Adrenal gland (tissue), 9 donors: ENCODE measurements at regions not wholly inside any gene's neighbourhood (a gene's known extent, or its start where the extent isn't known, plus 50 kb on each side); places are given as distances from the start of the nearest gene placed in this dataset.

Experiments
- DNase-seq, 7 donors: peaks; one replicate each; pipeline ENCODE4 v3.0.0-alpha.2; 2019 to 2020
- H3K27ac ChIP-seq, 5 donors: fragments of 200-600 bp; sonication (generic) in 4 of 5; 1 replicate in 3 of 5; 2 replicates in 2 of 5; pipeline versions ENCODE4 v1.5.1 to v1.8.0; 2016 to 2020; ENCODE audit warnings: mild to moderate bottlenecking in 1 of 5
- H3K27me3 ChIP-seq: fragments of 200-600 bp; 2 replicates; pipeline ENCODE4 v1.8.0; 2021
- H3K36me3 ChIP-seq, 2 donors: fragments of 200-600 bp; replicated peaks in 1 of 2; 1 replicate in 1 of 2; 2 replicates in 1 of 2; pipeline versions ENCODE4 v1.5.1 to v1.8.0; 2018 to 2022
- H3K4me1 ChIP-seq, 2 donors: fragments of 200-600 bp; replicated peaks in 1 of 2; 1 replicate in 1 of 2; 2 replicates in 1 of 2; pipeline versions ENCODE4 v1.5.1 to v1.8.0; 2018 to 2021
- H3K4me3 ChIP-seq, 4 donors: fragments of 200-600 bp; sonication (generic) in 3 of 4; one replicate each; pipeline ENCODE4 v1.5.1; 2016 to 2018
- H3K9me3 ChIP-seq, 3 donors: fragments of 200-600 bp; sonication (generic) in 1 of 3; replicated peaks in 1 of 3; 1 replicate in 2 of 3; 2 replicates in 1 of 3; pipeline versions ENCODE4 v1.5.1 to v1.8.0; 2016 to 2021
- CTCF ChIP-seq, 6 experiments: fragments of 450-650 bp in 4 of 6; fragments of 200-600 bp in 2 of 6; sonication (generic) in 1 of 6; IDR thresholded peaks; 1 replicate in 5 of 6; 2 replicates in 1 of 6; pipeline versions ENCODE4 v1.5.1 to v1.8.0; 2016 to 2021; ENCODE audit warnings: antibody characterized with exemption in 6 of 6, mild to moderate bottlenecking in 2 of 6, moderate library complexity in 1 of 6
- POLR2A ChIP-seq, 2 donors: fragments of 450-650 bp; IDR thresholded peaks; one replicate each; pipeline ENCODE4 v1.6.1; 2017; ENCODE audit warnings: antibody characterized with exemption in 2 of 2, mild to moderate bottlenecking in 2 of 2, moderate library complexity in 1 of 2
- WGBS, 4 donors: extraction: QIAGEN DNeasy Blood & Tissue Kit in 2 of 4; methylation state at CpG; one replicate each; pipeline versions ENCODE4 v1.1.5 to v1.1.7; 2013 to 2017; 5-methylcytosine and 5-hydroxymethylcytosine counted together
- intact Hi-C, 2 donors: fragments of 100-400 bp; cut with DNase I; formaldehyde crosslinking; loops; one replicate each; pipeline versions ENCODE4 v1.14.1 to v1.15.0; 2022 to 2023
- donor health status: healthy with polysubstance abuse.
- donor health status: Bipolar disorder and iron deficiency.
- donor health status: DM: yes; HTN: yes; CAD: no.
- donor health status: DM: no; HTN: no; CAD: no.
- donor health status: DM: no; HTN: no; CAD: no.

GRCh38 chr2:215685238-215685990 is 249.5 kb upstream of the FN1 start:
- Histone ChIP-seq H3K9me3 (no peaks in the 10 kb centered on the region), H3K27me3 (no peaks in the 10 kb centered on the region), H3K4me3 (no peak overlapping the region), H3K4me1 (peaks cover 5 to 25% of the 10 kb centered on the region in 2 donors), H3K27ac (no peak overlapping the region), H3K36me3 (no peaks in the 10 kb centered on the region)
- WGBS, 4 donors: 72 to 81% (median 76%) methylated on average over 1 of the region's 1 CpG
- no peak for DNase-seq
- intact Hi-C loops: no loop called here
- TF ChIP-seq POLR2A (IDR thresholded peaks at IDR 0.05): no peak
- TF ChIP-seq CTCF (IDR thresholded peaks at IDR 0.05): no peak

GRCh38 chr2:215684448-215685237 is 248.8 kb upstream of the FN1 start:
- intact Hi-C loops: no loop called here
- no peak overlapping the region for H3K27ac ChIP-seq
- DNase-seq: no peak
- H3K4me1 ChIP-seq: peaks cover 5 to 25% of the 10 kb centered on the region in 2 donors
- H3K27me3 ChIP-seq: no peaks in the 10 kb centered on the region
- 46 to 57% (median 48%) methylated on average over 4 of the region's 4 CpGs for WGBS, 4 donors
- no peaks in the 10 kb centered on the region for H3K36me3 ChIP-seq
- TF ChIP-seq POLR2A (IDR thresholded peaks at IDR 0.05) (no peak), CTCF (IDR thresholded peaks at IDR 0.05) (no peak)
- H3K4me3 ChIP-seq: no peak overlapping the region
- no peaks in the 10 kb centered on the region for H3K9me3 ChIP-seq

DNA sequence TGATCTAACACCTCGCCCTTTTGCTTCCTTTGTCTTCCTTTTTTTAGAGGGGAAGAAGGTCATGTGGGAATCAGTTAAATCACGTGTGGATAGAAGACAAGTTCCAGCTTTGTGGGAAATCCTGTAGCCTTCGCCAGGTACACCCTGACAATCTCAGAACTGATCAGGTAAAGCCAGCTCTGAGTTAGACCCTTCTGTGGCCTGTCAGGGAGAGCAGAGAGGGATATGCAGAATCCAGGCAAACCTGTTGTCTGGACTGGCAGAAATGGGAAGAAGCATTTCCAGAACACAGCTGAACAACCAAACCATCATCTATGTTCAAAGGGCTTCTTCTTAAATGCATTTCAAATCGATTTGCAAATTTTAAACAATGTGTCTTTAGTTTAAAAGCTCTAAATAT is 247.4 kb upstream of the FN1 start:
- WGBS, 4 donors: 80 to 83% (median 81%) methylated on average over 4 of the region's 4 CpGs
- no peak overlapping the region for H3K4me3 ChIP-seq
- H3K4me1 ChIP-seq: peaks cover 5 to 25% of the 10 kb centered on the region in 2 donors
- H3K27ac ChIP-seq: no peak overlapping the region
- no peaks in the 10 kb centered on the region for H3K36me3 ChIP-seq
- no peak for DNase-seq
- H3K27me3 ChIP-seq: no peaks in the 10 kb centered on the region
- intact Hi-C loops: no loop called here
- no peak for TF ChIP-seq POLR2A (IDR thresholded peaks at IDR 0.05)
- no peak for TF ChIP-seq CTCF (IDR thresholded peaks at IDR 0.05)
- no peaks in the 10 kb centered on the region for H3K9me3 ChIP-seq

GRCh38 chr2:215681799-215682596 is 246.1 kb upstream of the FN1 start:
- Histone ChIP-seq H3K27me3 (no peaks in the 10 kb centered on the region), H3K4me1 (peaks cover 5 to 25% of the 10 kb centered on the region in 2 donors), H3K36me3 (no peaks in the 10 kb centered on the region), H3K4me3 (no peak overlapping the region), H3K9me3 (no peaks in the 10 kb centered on the region), H3K27ac (no peak overlapping the region)
- DNase-seq: no peak
- WGBS, 4 donors: 68 to 80% (median 70%) methylated on average over 4 of the region's 4 CpGs
- TF ChIP-seq CTCF (IDR thresholded peaks at IDR 0.05): no peak
- TF ChIP-seq POLR2A (IDR thresholded peaks at IDR 0.05): no peak
- intact Hi-C loops: no loop called here
